ENCODE measurements at regions not wholly inside any gene's neighbourhood (a gene's known extent, or its start where the extent isn't known, plus 50 kb on each side); places are given as distances from the start of the nearest gene placed in this dataset.

DNA sequence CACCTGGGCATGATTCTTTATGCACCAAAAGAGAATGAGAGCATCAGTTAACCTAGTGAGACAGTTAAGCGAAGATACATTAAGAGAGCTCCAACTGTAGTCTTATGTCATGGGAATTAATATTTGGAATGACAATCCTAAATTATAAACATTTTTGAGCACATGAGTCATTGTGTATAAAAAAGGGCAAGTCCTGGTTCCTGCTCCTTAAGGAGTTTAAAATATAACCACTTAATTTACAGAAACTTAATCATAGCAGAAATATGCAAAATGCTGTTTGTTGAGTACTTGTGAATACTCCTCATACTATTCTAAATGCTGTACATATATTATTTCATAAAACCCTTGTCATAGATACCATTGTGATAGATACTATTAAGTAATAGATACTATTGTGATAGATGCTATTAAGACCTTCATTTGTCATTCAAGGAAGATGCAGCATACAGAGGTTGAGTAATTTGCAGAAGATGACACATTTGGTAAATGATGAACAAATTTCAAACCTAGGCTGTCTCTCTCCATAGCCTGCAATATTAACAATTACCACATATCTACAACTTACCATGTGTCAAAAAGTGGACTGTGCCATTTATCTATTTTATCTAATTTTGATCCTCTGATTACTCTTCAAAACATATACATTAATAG lies 301.0 kb downstream of the TBC1D4 start:
- TF ChIP-seq SMC3 (conservative IDR thresholded peaks at IDR 0.05; ENCODE audit: insufficient read depth, low read depth, low read length): no peak
- TF ChIP-seq, protein P1, sequence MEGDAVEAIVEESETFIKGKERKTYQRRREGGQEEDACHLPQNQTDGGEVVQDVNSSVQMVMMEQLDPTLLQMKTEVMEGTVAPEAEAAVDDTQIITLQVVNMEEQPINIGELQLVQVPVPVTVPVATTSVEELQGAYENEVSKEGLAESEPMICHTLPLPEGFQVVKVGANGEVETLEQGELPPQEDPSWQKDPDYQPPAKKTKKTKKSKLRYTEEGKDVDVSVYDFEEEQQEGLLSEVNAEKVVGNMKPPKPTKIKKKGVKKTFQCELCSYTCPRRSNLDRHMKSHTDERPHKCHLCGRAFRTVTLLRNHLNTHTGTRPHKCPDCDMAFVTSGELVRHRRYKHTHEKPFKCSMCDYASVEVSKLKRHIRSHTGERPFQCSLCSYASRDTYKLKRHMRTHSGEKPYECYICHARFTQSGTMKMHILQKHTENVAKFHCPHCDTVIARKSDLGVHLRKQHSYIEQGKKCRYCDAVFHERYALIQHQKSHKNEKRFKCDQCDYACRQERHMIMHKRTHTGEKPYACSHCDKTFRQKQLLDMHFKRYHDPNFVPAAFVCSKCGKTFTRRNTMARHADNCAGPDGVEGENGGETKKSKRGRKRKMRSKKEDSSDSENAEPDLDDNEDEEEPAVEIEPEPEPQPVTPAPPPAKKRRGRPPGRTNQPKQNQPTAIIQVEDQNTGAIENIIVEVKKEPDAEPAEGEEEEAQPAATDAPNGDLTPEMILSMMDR (IDR thresholded peaks at IDR 0.05 in 2 of 3, conservative IDR thresholded peaks at IDR 0.05 in 1 of 3; ENCODE audit: insufficient read depth in 2 of 3, low read depth in 1 of 3, low read length in 3 of 3): no peak

Measured in K562 (cell line).